Ecto neural progenitor cell (in vitro differentiated cells): ENCODE measurements at regions not wholly inside any gene's neighbourhood (a gene's known extent, or its start where the extent isn't known, plus 50 kb on each side); places are given as distances from the start of the nearest gene placed in this dataset.
A peak's percentile ranks its signal among the peaks of the same experiment; 100 is the strongest.
"Not testable (repeated sequence)": the region's sequence is repeated elsewhere in the genome, so short reads cannot be mapped to it uniquely, and the experiment has no call there.

Experiments used
- DNase-seq: peaks from one replicate; pipeline ENCODE4 v3.0.0-alpha.2; 2018; ENCODE audit warnings: low spot score

- no peak for DNase-seq
Observed at GRCh38 chr3:163548015-163548414, 1530.3 kb downstream of the SI start.

GRCh38 chr3:163547014-163547685 is 1531.1 kb downstream of the SI start:
- no peak for DNase-seq

GRCh38 chr3:163543662-163544061 is 1534.6 kb downstream of the SI start:
- DNase-seq: no peak

GRCh38 chr3:163541629-163542028 is 1536.7 kb downstream of the SI start:
- no peak for DNase-seq

- no peak for DNase-seq
Observed at GRCh38 chr3:163538387-163538786, 1539.9 kb downstream of the SI start.

- no peak for DNase-seq
Observed at GRCh38 chr3:163533381-163533780, 1544.9 kb downstream of the SI start.

GRCh38 chr3:163523375-163523774 is 1554.9 kb downstream of the SI start:
- no peak for DNase-seq

- DNase-seq: no peak
Observed at GRCh38 chr3:163521261-163521660, 1557.0 kb downstream of the SI start.

- DNase-seq: no peak
Observed at GRCh38 chr3:163518065-163518464, 1560.2 kb downstream of the SI start.

GRCh38 chr3:163513149-163513657 is 1565.1 kb downstream of the SI start:
- DNase-seq: no peak

- DNase-seq: no peak
Observed at GRCh38 chr3:163508206-163508605, 1570.1 kb downstream of the SI start.

GRCh38 chr3:163504974-163505373 is 1573.3 kb downstream of the SI start:
- DNase-seq: no peak

GRCh38 chr3:163499736-163500219 is 1578.5 kb downstream of the SI start:
- DNase-seq: not testable (repeated sequence)

- DNase-seq: not testable (repeated sequence)
Observed at GRCh38 chr3:163498842-163499735, 1579.2 kb downstream of the SI start.

- DNase-seq: no peak
Observed at GRCh38 chr3:163491714-163492113, 1586.6 kb downstream of the SI start.

- DNase-seq: peak; percentile 70
Observed at GRCh38 chr3:163490119-163490518, 1588.2 kb downstream of the SI start.

- DNase-seq: no peak
Observed at GRCh38 chr3:163482695-163483094, 1595.6 kb downstream of the SI start.

- no peak for DNase-seq
Observed at GRCh38 chr3:163481738-163482137, 1596.6 kb downstream of the SI start.

GRCh38 chr3:163476179-163476578 is 1602.1 kb downstream of the SI start:
- DNase-seq: no peak

GRCh38 chr3:163474766-163475165 is 1603.5 kb downstream of the SI start:
- DNase-seq: no peak

GRCh38 chr3:163468531-163469335 is 1609.6 kb downstream of the SI start:
- no peak for DNase-seq

- no peak for DNase-seq
Observed at GRCh38 chr3:163462446-163462845, 1615.8 kb downstream of the SI start.
